Mammary epithelial cell (primary cell): ENCODE measurements at regions not wholly inside any gene's neighbourhood (a gene's known extent, or its start where the extent isn't known, plus 50 kb on each side); places are given as distances from the start of the nearest gene placed in this dataset.

Experiments
- CTCF ChIP-seq, 2 donors: IDR thresholded peaks in 1 of 2; conservative IDR thresholded peaks in 1 of 2; 2 replicates each; pipeline ENCODE4 v1.5.1; 2011 to 2012; ENCODE audit warnings: inconsistent platforms in 2 of 2, low read length in 2 of 2, mild to moderate bottlenecking in 2 of 2, control low read depth in 1 of 2, low read depth in 1 of 2; ENCODE audit not compliant: insufficient read depth in 1 of 2; ENCODE audit errors: extremely low read depth in 1 of 2
- EZH2 ChIP-seq: IDR thresholded peaks from 2 replicates; pipeline ENCODE4 v1.6.1; 2012; ENCODE audit warnings: low read length, inconsistent platforms, borderline replicate concordance

DNA sequence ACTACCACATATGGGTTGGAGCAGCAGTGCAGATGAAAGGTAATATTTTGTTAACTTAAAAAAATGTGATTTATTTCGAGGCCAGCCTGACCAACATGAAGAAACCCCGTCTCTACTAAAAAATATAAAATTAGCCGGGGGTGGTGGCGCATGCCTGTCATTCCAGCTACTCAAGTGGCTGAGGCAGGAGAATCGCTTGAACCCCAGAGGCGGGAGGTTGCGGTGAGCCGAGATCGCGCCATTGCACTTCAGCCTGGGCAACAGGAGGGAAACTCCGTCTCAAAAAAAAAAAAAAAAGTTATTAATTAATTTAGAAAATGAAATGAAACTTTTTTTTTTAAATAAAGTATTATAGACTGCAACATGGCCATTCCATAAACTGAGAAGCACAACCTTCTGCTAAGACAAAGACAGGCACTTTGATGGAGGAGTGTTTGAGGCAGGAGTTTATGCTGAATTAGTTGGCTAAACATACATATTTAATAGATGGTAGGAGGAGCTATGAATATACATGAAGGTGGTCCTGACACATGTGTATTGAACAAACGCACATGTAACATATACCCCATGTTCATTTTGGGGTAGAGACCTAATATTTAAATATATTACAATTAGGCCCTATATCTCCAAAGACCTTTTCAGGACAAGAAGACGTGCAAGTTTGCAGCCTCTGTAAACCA, 1485.3 kb upstream of the MIR17HG start:
- TF ChIP-seq CTCF (conservative IDR thresholded peaks at IDR 0.05 in 1 of 2, IDR thresholded peaks at IDR 0.05 in 1 of 2; ENCODE audit: extremely low read depth in 1 of 2, insufficient read depth in 1 of 2, low read depth in 1 of 2, low read length in 2 of 2) = no peak
- TF ChIP-seq EZH2 = no peak
